ENCODE measurements at regions not wholly inside any gene's neighbourhood (a gene's known extent, or its start where the extent isn't known, plus 50 kb on each side); places are given as distances from the start of the nearest gene placed in this dataset.

DNA sequence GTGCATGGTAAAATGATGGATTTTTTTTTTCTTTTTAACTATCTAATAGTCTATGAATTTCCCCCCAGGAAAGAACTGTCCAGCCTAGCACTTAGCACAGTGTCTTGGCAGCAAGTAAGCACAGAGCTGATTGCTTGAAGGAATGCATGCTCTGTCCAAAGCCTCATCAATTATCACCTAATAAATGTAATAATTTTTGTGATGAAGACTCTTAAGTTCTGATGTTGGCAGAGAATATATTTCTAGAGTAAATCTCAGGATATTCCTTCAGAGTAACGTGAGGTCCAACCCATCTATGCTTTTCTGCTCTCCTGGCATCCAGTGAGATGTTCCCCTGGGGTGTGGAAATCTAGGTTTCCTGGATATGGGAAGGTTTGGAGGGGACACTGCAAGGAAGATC is 152.4 kb downstream of the TMX1 start:
- peaks cover 11% of the 10 kb centered on the region for H3K9me3 Mint-ChIP-seq
- no peak for DNase-seq (ENCODE audit: low spot score in 2 of 2, unreplicated experiment in 2 of 2)
- H3K4me1 Mint-ChIP-seq = peaks cover 48% of the 10 kb centered on the region
- H3K27ac Mint-ChIP-seq = peak overlapping the region; percentile 30
- no peak overlapping the region for H3K4me3 Mint-ChIP-seq
- TF ChIP-seq, protein P1, sequence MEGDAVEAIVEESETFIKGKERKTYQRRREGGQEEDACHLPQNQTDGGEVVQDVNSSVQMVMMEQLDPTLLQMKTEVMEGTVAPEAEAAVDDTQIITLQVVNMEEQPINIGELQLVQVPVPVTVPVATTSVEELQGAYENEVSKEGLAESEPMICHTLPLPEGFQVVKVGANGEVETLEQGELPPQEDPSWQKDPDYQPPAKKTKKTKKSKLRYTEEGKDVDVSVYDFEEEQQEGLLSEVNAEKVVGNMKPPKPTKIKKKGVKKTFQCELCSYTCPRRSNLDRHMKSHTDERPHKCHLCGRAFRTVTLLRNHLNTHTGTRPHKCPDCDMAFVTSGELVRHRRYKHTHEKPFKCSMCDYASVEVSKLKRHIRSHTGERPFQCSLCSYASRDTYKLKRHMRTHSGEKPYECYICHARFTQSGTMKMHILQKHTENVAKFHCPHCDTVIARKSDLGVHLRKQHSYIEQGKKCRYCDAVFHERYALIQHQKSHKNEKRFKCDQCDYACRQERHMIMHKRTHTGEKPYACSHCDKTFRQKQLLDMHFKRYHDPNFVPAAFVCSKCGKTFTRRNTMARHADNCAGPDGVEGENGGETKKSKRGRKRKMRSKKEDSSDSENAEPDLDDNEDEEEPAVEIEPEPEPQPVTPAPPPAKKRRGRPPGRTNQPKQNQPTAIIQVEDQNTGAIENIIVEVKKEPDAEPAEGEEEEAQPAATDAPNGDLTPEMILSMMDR (IDR thresholded peaks at IDR 0.05; ENCODE audit: unreplicated experiment) = no peak
- no peaks in the 10 kb centered on the region for H3K27me3 Mint-ChIP-seq (ENCODE audit: low read depth)
- no peaks in the 10 kb centered on the region for H3K36me3 Mint-ChIP-seq

DNA sequence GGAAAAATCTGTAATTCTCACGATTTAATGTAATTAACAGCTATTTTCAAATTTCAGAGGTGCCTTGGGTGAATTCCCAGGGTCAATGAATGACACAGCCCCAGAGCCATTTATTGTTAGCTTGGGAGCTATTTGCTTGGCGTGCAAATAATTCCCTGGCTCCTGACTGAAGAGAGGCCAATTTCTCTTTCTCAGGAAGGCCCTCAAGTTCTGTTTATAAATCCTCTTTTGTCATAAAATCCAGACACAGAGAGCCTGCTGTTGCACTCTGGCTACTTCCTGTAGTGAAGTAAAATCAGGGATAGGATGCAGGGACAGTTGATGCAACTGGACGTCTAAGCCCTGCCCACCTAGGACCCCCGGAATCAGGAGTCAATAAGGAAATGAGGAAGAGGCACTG is 154.3 kb downstream of the TMX1 start:
- Mint-ChIP-seq H3K27ac (peak overlapping the region; percentile 80), H3K27me3 (ENCODE audit: low read depth) (no peaks in the 10 kb centered on the region), H3K36me3 (no peaks in the 10 kb centered on the region), H3K4me3 (no peak overlapping the region), H3K4me1 (peaks cover 40% of the 10 kb centered on the region), H3K9me3 (peaks cover 11% of the 10 kb centered on the region)
- DNase-seq (ENCODE audit: low spot score in 2 of 2, unreplicated experiment in 2 of 2) = no peak
- TF ChIP-seq, protein P1 (IDR thresholded peaks at IDR 0.05; ENCODE audit: unreplicated experiment) = no peak

DNA sequence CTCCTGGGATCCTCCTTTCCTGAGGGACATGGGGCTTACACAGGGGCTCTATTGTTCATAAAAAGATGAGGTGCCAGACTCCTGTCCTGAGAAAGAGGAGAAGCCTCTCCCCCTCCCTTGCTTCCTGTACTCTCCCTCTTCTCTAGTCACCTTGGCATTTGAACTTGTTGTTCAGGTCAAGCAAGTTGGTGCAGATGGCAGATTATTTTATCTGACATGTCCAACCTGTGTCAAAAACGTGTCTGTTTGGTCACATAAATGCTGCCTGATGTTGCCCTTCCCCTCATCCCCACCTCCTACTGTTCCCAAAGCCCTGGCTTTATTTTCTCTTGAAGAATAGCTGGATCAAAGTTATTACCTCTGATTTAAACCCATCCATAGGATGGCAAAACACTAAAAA is 154.8 kb downstream of the TMX1 start:
- TF ChIP-seq, protein P1 (IDR thresholded peaks at IDR 0.05; ENCODE audit: unreplicated experiment) = no peak
- H3K36me3 Mint-ChIP-seq = no peaks in the 10 kb centered on the region
- no peak overlapping the region for H3K4me3 Mint-ChIP-seq
- H3K27ac Mint-ChIP-seq = peak overlapping the region; percentile 80
- H3K27me3 Mint-ChIP-seq (ENCODE audit: low read depth) = no peaks in the 10 kb centered on the region
- DNase-seq (ENCODE audit: low spot score in 2 of 2, unreplicated experiment in 2 of 2) = no peak
- H3K9me3 Mint-ChIP-seq = peaks cover 8% of the 10 kb centered on the region
- peaks cover 40% of the 10 kb centered on the region for H3K4me1 Mint-ChIP-seq

DNA sequence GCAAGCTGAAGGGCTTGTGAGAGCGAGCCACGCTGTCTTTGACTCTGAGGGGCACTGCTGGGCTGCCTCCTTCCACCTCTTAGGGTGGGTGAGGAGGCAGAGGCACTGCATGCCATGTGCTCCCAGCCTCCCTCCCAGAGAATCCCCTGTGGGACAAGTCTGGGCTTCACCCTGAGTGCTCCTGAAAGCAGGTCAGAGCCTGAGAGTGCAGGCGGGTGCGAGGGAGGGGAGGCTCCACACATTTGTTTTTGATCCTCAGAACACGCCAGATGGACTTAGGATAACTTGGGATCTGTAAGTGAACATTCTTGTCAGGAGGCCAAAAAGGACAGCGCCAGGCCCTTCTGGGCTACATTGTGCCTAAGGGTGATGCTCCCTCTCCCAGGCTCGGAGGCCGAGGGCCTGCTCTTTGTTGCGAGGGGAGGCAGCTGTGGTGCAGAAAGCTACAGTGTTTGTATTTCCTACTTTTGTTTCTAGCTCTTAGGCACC is 155.4 kb downstream of the TMX1 start:
- Mint-ChIP-seq H3K36me3 (no peaks in the 10 kb centered on the region), H3K4me1 (peaks cover 40% of the 10 kb centered on the region), H3K27me3 (ENCODE audit: low read depth) (no peaks in the 10 kb centered on the region), H3K9me3 (peaks cover 4% of the 10 kb centered on the region), H3K27ac (peak overlapping the region; percentile 80), H3K4me3 (no peak overlapping the region)
- DNase-seq (ENCODE audit: low spot score in 2 of 2, unreplicated experiment in 2 of 2) = peak in 1 of 2 experiments; percentile 42
- TF ChIP-seq, protein P1 (IDR thresholded peaks at IDR 0.05; ENCODE audit: unreplicated experiment) = no peak

DNA sequence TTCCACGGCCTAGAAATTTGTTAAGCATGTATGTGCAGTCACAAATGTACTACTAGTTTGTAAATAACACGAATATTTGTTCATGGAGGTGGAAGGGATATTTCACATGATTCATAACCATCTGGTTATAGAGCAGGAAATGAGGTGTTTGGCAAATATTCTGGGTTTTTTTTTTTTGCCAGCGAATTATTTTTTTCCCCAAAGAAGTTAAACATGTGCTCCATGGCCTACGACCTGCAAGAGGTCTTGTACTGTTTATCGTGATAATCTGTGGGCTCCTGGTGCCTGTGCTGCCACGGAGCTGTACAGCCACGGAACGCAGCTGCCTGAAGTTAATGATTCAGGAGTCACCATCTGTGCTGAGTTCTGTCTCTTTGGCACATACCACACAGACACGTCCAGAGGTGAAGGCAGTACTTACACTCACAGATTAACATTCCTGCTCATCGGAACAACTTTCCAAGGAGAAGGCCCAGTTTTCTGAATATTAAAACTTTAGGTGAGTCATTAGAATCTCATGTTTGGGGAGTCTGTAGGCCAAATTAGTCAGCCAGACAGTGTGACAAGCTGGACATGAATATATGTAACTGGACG is 156.3 kb downstream of the TMX1 start:
- no peak overlapping the region for H3K4me3 Mint-ChIP-seq
- H3K9me3 Mint-ChIP-seq = peaks cover 4% of the 10 kb centered on the region
- no peaks in the 10 kb centered on the region for H3K36me3 Mint-ChIP-seq
- TF ChIP-seq, protein P1 (IDR thresholded peaks at IDR 0.05; ENCODE audit: unreplicated experiment) = no peak
- peak overlapping the region; percentile 80 for H3K27ac Mint-ChIP-seq
- H3K4me1 Mint-ChIP-seq = peaks cover 40% of the 10 kb centered on the region
- no peak for DNase-seq (ENCODE audit: low spot score in 2 of 2, unreplicated experiment in 2 of 2)
- H3K27me3 Mint-ChIP-seq (ENCODE audit: low read depth) = no peaks in the 10 kb centered on the region
